ENCODE measurements at regions not wholly inside any gene's neighbourhood (a gene's known extent, or its start where the extent isn't known, plus 50 kb on each side); places are given as distances from the start of the nearest gene placed in this dataset.

DNA sequence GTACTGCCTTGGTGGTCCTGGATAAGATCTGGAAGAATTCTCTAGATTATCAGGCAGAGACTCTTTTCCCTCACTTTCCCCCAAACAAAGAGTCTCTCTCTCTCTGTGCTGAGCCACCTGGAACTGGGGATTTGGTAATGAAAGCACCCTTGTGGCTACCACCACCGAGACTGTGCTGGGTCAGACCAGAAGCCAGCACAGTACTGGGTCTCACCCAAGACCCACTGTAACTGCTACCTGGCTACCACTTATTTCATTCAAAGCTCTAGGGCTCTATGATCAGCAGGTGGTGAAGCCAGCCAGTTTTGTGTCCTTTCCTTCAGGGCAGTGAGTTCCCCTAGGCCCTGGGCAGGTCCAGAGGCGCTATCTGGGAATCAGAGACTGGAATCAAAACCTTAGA, 269.6 kb upstream of the CWC22 start:
- TF ChIP-seq, protein P1, sequence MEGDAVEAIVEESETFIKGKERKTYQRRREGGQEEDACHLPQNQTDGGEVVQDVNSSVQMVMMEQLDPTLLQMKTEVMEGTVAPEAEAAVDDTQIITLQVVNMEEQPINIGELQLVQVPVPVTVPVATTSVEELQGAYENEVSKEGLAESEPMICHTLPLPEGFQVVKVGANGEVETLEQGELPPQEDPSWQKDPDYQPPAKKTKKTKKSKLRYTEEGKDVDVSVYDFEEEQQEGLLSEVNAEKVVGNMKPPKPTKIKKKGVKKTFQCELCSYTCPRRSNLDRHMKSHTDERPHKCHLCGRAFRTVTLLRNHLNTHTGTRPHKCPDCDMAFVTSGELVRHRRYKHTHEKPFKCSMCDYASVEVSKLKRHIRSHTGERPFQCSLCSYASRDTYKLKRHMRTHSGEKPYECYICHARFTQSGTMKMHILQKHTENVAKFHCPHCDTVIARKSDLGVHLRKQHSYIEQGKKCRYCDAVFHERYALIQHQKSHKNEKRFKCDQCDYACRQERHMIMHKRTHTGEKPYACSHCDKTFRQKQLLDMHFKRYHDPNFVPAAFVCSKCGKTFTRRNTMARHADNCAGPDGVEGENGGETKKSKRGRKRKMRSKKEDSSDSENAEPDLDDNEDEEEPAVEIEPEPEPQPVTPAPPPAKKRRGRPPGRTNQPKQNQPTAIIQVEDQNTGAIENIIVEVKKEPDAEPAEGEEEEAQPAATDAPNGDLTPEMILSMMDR (conservative IDR thresholded peaks at IDR 0.05): no peak
- Mint-ChIP-seq H3K4me1 (no peaks in the 10 kb centered on the region), H3K9me3 (peaks cover under 1% of the 10 kb centered on the region), H3K4me3 (no peak overlapping the region), H3K27me3 (ENCODE audit: insufficient read depth) (no peaks in the 10 kb centered on the region), H3K36me3 (ENCODE audit: low read depth) (no peaks in the 10 kb centered on the region), H3K27ac (no peak overlapping the region)
- no peak overlapping the region for H3K27ac ChIP-seq (ENCODE audit: low read depth, low read length)
- DNase-seq: no peak
- H3K9ac ChIP-seq (ENCODE audit: extremely low read depth, low read length, poor library complexity, severe bottlenecking): no peak overlapping the region
- no peaks in the 10 kb centered on the region for H3K27me3 ChIP-seq (ENCODE audit: control insufficient read depth, insufficient read depth, low read length, poor library complexity, severe bottlenecking)
- H3K4me1 ChIP-seq (ENCODE audit: control insufficient read depth, insufficient read depth, low read length): no peaks in the 10 kb centered on the region
- no peaks in the 10 kb centered on the region for H3K36me3 ChIP-seq (ENCODE audit: control insufficient read depth, insufficient read depth, low read length)
- no peak overlapping the region for H3K4me3 ChIP-seq (ENCODE audit: low read length)
- no peaks in the 10 kb centered on the region for H3K9me3 ChIP-seq (ENCODE audit: control insufficient read depth, low read length)
- WGBS, 2 experiments (ENCODE audit: insufficient coverage in 1 of 2, insufficient read length in 1 of 2): 92 to 100% methylated on average over 1 to 2 of the region's 2 CpGs

DNA sequence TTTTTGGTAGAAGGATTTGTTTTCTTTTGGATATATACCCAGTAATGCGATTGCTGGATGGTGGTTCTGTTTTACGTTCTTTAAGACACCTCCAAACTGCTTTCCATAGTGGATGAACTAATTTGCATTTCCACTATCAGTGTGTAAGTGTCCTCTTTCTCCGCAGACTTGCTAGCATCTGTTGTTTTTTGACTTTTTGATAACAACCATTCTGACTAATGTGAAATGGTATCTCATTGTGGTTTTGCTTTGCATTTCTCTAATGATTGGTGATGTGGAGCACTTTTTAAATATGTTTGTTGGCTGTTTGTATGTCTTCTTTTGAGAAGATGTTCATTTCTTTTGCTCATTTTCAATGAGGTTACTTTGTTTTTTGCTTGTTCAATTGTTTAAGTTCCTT, 260.9 kb upstream of the CWC22 start:
- TF ChIP-seq, protein P1 (conservative IDR thresholded peaks at IDR 0.05): no peak
- Histone ChIP-seq H3K4me3 (ENCODE audit: low read length) (no peak overlapping the region), H3K9ac (ENCODE audit: extremely low read depth, low read length, poor library complexity, severe bottlenecking) (no peak overlapping the region), H3K9me3 (ENCODE audit: control insufficient read depth, low read length) (peaks cover 9% of the 10 kb centered on the region), H3K27ac (ENCODE audit: low read depth, low read length) (no peak overlapping the region), H3K4me1 (ENCODE audit: control insufficient read depth, insufficient read depth, low read length) (no peaks in the 10 kb centered on the region), H3K27me3 (ENCODE audit: control insufficient read depth, insufficient read depth, low read length, poor library complexity, severe bottlenecking) (peaks cover 11% of the 10 kb centered on the region), H3K36me3 (ENCODE audit: control insufficient read depth, insufficient read depth, low read length) (no peaks in the 10 kb centered on the region)
- WGBS, 2 experiments (ENCODE audit: insufficient coverage in 1 of 2, insufficient read length in 1 of 2): 98 to 100% methylated on average over 1 to 3 of the region's 3 CpGs
- DNase-seq: no peak
- no peaks in the 10 kb centered on the region for H3K36me3 Mint-ChIP-seq (ENCODE audit: low read depth)
- no peak overlapping the region for H3K4me3 Mint-ChIP-seq
- no peaks in the 10 kb centered on the region for H3K4me1 Mint-ChIP-seq
- peaks cover 17% of the 10 kb centered on the region for H3K9me3 Mint-ChIP-seq
- H3K27me3 Mint-ChIP-seq (ENCODE audit: insufficient read depth): peaks cover 10% of the 10 kb centered on the region
- H3K27ac Mint-ChIP-seq: no peak overlapping the region

DNA sequence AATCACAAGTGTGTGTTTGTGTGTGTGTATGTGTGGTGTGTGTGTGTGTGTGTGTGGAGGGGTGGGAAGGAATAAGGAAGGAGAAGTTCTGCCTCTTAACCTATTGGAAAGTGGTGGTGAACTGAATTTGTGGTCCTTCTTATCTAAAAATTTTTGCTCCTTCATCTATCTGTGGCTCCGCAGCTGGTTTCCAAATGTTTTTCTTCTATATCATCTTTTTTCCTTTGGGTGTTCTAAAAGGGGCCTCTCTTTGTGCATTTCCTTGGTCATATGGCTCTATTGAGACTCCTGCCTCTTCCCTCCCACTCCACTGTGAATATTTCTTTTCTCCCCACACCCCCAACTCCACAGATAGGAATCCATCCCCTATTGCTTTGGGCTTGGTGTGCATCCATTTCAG, 254.9 kb upstream of the CWC22 start:
- Mint-ChIP-seq H3K27me3 (ENCODE audit: insufficient read depth) (peaks cover 24% of the 10 kb centered on the region), H3K4me1 (peaks cover 3% of the 10 kb centered on the region), H3K9me3 (peaks cover 4% of the 10 kb centered on the region), H3K4me3 (no peak overlapping the region), H3K36me3 (ENCODE audit: low read depth) (no peaks in the 10 kb centered on the region), H3K27ac (no peak overlapping the region)
- Histone ChIP-seq H3K27me3 (ENCODE audit: control insufficient read depth, insufficient read depth, low read length, poor library complexity, severe bottlenecking) (peaks cover 31% of the 10 kb centered on the region), H3K4me3 (ENCODE audit: low read length) (no peak overlapping the region), H3K4me1 (ENCODE audit: control insufficient read depth, insufficient read depth, low read length) (no peaks in the 10 kb centered on the region), H3K27ac (ENCODE audit: low read depth, low read length) (no peak overlapping the region), H3K36me3 (ENCODE audit: control insufficient read depth, insufficient read depth, low read length) (no peaks in the 10 kb centered on the region), H3K9me3 (ENCODE audit: control insufficient read depth, low read length) (peaks cover 13% of the 10 kb centered on the region), H3K9ac (ENCODE audit: extremely low read depth, low read length, poor library complexity, severe bottlenecking) (no peak overlapping the region)
- no peak for DNase-seq
- 94% methylated on average over 1 of the region's 1 CpG; no CpG with 5 or more reads in 1 of the 2 experiments for WGBS, 2 experiments (ENCODE audit: insufficient coverage in 1 of 2, insufficient read length in 1 of 2)
- TF ChIP-seq, protein P1 (conservative IDR thresholded peaks at IDR 0.05): no peak
